GM21529 (cell line): ENCODE measurements at regions not wholly inside any gene's neighbourhood (a gene's known extent, or its start where the extent isn't known, plus 50 kb on each side); places are given as distances from the start of the nearest gene placed in this dataset.

ENCODE experiments used
- ATAC-seq: cut with Tn5 transposase; IDR thresholded peaks from one replicate; pipeline ENCODE4 v1.9.1; 2021; ENCODE audit not compliant: unreplicated experiment

DNA sequence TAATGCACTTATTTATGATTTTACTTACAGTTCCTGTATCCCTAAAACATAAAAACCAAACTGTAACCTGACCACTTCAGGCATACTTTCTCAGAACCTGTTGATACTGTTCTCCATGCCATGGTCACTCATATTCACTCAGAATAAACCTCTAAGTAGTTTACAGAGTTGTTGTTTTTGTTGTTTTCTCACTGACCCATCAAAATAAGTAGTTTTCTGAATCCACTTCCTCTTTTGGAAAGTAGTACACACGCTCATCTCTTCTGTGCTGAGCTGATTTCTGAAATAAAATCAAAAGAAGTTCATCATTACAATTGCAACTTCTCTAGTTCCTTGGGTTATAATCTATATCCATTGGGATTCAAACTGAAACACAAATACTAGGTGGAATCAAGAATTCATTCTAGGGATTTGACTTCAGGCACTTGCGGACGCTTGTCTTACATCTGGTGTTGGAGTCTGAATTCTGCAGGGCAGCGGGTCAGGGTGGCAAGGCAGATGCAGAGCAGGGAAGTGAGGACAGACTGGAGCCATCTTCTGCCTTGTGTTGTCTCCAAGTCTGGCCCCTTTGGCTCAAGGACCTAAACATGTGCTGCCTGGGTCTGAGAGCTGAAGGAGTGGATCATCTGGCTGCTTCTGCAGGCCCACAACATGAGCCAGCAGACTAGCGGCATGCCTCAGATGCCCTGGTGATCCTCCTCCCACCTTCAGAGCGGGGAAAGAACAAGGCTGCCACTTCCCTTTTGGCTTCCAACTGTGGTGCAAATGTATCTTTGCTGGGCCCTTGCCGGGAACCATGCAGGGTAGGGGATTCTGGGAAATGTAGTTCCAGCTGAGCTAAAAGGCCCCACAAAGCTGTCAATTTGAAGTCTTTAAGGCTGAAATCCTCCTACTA, 167.9 kb upstream of the MYLIP start:
- no peak for ATAC-seq

DNA sequence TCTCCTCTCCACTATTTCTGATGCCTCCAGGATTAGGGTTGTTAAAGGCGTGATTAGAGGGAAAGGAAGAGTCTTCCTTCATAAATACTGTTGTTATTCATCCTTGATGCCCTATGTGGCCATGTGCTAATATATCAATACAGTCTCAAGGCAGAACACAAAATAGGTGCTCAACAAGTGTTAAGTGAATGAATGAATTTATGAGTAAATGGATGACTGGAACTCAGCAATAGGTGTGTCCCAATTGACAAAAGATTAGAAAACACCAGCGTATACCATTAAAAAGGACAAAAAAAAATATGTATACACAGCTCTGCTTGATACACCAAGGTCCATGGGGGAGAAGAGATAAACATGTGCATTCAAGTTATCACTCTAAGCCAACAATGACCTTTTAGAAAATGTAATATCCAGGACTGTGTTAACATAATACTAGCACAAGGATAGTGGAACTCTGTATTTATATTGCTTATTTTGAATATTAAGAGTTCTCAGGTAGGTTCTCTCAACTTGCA, 171.2 kb upstream of the MYLIP start:
- no peak for ATAC-seq

- ATAC-seq = no peak
Observed at GRCh38 chr6:15956205-15957106, 172.4 kb upstream of the MYLIP start.

- no peak for ATAC-seq
Observed at GRCh38 chr6:15955484-15955883, 173.4 kb upstream of the MYLIP start.

DNA sequence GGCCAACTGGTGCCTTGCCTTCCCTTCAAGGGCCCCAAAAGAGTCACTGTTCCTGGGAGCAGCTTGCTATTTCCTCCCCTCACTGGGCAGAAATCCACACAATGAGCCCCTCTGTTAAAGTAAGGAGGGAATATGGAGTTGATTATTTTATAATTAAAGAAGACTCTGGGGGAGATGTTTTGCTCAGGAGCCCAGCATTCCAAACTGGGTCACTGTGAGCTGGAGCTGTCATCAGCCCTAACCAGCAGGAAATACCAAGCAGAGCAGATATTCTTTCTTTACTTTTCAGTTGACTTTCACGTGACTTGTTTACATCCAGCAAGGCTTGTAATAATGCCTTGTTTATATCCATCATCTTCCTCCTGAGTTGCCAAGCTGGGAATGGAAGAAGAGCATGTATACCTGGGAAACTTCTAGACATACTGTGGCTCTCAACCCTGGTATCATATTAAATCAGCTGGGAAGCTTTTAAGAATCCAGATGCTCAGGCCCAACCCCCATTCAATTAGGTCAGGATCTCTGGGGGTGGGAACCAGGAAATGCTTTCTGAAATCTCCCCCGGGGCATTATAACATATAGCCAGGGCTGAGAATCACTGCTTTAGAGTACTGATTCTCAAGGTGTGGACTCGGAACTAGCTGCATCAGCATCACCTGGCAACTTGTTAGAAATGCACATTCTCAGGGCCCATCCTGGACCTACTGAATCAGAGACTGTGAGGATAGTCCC, 175.6 kb upstream of the MYLIP start:
- ATAC-seq = no peak

GRCh38 chr6:15952231-15953151, 176.4 kb upstream of the MYLIP start:
- ATAC-seq = no peak

GRCh38 chr6:15950962-15951569, 177.8 kb upstream of the MYLIP start:
- ATAC-seq = no peak

DNA sequence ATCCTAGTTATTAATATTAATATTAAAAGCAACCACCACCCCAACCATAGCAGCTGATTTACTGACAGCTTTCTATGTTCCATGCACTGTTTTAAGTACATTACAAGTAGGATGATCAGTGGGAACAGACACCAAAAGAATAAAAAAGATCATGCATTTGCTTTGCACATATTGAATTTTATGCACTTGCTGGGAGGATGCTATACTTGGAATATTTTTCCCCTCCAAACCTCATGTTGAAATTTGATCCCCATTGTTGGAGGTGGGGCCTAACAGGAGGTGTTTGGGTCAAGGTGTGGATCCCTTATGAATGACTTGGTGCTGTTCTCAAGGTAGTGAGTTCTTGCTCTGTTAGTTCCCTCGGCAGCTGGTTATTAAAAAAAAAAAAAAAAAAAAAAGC, 178.9 kb upstream of the MYLIP start:
- no peak for ATAC-seq

- no peak for ATAC-seq
Observed at GRCh38 chr6:15948930-15949900, 179.7 kb upstream of the MYLIP start.

GRCh38 chr6:15947923-15948322, 181.0 kb upstream of the MYLIP start:
- no peak for ATAC-seq

DNA sequence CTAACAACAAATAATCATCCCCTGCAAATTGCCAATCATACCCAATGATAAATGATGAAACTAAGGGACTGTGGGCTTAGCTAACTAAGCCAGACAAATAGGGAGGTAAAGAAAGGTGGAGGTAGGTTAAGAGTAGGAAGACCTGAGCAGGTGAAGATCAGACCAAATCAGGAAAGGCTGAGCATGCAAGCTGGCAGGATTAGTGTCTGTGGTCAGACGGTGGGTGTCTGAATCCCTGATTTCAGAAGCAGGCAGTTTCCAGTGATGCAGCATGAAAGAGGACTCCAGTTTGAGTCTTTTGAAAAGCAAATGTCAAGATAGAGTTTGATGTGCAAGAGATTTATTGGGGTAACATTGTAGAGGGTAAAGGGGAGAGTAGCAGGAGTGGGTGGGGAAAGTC, 181.4 kb upstream of the MYLIP start:
- ATAC-seq = no peak

- no peak for ATAC-seq
Observed at GRCh38 chr6:15946701-15947385, 182.0 kb upstream of the MYLIP start.

DNA sequence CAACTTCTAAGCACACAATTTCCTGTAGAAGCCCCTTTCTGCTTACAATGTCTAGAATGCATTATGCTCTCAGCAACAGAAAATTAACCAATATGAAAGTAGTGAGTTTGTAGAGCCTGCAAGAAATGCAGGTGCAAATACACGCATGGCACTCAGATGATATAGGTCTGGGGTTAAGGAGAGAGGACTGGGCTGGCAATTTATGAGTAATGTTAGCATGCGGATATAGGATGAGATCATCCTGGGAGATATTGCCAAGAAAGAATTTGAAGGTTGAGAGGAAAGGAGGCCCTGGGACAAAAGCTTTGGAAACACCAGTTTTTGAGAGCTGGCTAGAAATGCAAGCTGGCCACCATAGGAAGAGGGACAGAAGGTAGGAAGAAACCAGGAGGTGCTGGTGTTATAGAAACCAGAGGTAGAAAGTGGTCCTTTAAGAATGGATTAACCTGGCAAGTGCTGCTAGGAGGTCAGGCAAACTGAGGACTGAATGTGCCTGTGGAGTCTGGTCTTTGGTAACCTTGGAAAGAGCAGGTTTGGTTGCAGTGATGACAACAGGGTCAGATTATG, 183.2 kb upstream of the MYLIP start:
- no peak for ATAC-seq

- ATAC-seq = no peak
Observed at GRCh38 chr6:15943423-15943822, 185.5 kb upstream of the MYLIP start.

- ATAC-seq = peak; percentile 48
Observed at GRCh38 chr6:15941168-15941567, 187.7 kb upstream of the MYLIP start.

DNA sequence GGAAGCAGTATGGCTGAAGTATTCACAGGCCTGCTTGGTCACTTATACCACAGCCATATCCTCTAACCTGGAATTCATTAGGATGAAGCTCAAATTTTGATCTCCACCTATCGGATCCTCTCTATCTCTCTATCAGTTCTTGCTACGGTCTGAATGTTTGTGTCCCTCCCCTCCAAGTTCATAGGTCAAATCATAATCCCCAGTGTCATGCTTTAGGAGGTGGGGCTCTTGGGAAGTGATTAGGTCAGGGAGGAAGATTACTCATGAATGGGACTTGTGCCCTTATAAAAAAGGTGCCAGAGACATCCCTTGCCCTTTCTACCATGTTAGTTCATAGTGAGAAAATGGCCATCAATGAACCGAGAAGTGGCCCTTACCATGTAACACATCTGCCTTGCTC, 190.8 kb upstream of the MYLIP start:
- ATAC-seq = no peak

GRCh38 chr6:15937602-15938001, 191.3 kb upstream of the MYLIP start:
- ATAC-seq = no peak

GRCh38 chr6:15936503-15936902, 192.4 kb upstream of the MYLIP start:
- peak; percentile 73 for ATAC-seq
